Vagina (tissue), 2 donors: ENCODE measurements at regions not wholly inside any gene's neighbourhood (a gene's known extent, or its start where the extent isn't known, plus 50 kb on each side); places are given as distances from the start of the nearest gene placed in this dataset.

ENCODE experiments used
- DNase-seq, 2 donors: peaks; one replicate each; pipeline ENCODE4 v3.0.0-alpha.2; 2017; ENCODE audit errors: extremely low spot score in 2 of 2
- H3K27ac ChIP-seq: fragments of 200-600 bp; sonication (generic); one replicate; pipeline ENCODE4 v1.5.1; 2019
- H3K27me3 ChIP-seq: fragments of 200-600 bp; sonication (generic); one replicate; pipeline ENCODE4 v1.5.1; 2019
- H3K36me3 ChIP-seq, 2 donors: fragments of 200-600 bp; sonication (generic); one replicate each; pipeline ENCODE4 v1.5.1; 2017 to 2019
- H3K4me1 ChIP-seq: fragments of 200-600 bp; sonication (generic); one replicate; pipeline ENCODE4 v1.5.1; 2019
- H3K4me3 ChIP-seq, 2 donors: fragments of 200-600 bp; sonication (generic); 1 replicate in 1 of 2; 2 replicates in 1 of 2; pipeline ENCODE4 v1.5.1; 2016 to 2019
- H3K9me3 ChIP-seq: fragments of 200-600 bp; sonication (generic); one replicate; pipeline ENCODE4 v1.5.1; 2019
- POLR2A ChIP-seq, 2 donors: fragments of 450-650 bp; IDR thresholded peaks; one replicate each; pipeline ENCODE4 v1.6.1; 2017; ENCODE audit warnings: antibody characterized with exemption in 2 of 2, mild to moderate bottlenecking in 2 of 2, moderate library complexity in 2 of 2
- POLR2AphosphoS5 ChIP-seq, 2 donors: sonication (generic); formaldehyde crosslinking; IDR thresholded peaks; one replicate each; pipeline ENCODE4 v1.9.0; 2017; ENCODE audit warnings: antibody characterized with exemption in 2 of 2, mild to moderate bottlenecking in 2 of 2, low read depth in 1 of 2; ENCODE audit not compliant: insufficient read depth in 1 of 2
- intact Hi-C: fragments of 100-400 bp; cut with DNase I; formaldehyde crosslinking; loops from one replicate; pipeline ENCODE4 v1.15.1; 2023
- TF ChIP-seq, protein P1 (sequence below), 3 experiments: fragments of 450-650 bp in 2 of 3; fragments of 200-600 bp in 1 of 3; sonication (generic) in 1 of 3; IDR thresholded peaks; one replicate each; pipeline ENCODE4 v1.5.1; 2017 to 2019; ENCODE audit warnings: antibody characterized with exemption in 3 of 3, mild to moderate bottlenecking in 2 of 3, moderate library complexity in 2 of 3

DNA sequence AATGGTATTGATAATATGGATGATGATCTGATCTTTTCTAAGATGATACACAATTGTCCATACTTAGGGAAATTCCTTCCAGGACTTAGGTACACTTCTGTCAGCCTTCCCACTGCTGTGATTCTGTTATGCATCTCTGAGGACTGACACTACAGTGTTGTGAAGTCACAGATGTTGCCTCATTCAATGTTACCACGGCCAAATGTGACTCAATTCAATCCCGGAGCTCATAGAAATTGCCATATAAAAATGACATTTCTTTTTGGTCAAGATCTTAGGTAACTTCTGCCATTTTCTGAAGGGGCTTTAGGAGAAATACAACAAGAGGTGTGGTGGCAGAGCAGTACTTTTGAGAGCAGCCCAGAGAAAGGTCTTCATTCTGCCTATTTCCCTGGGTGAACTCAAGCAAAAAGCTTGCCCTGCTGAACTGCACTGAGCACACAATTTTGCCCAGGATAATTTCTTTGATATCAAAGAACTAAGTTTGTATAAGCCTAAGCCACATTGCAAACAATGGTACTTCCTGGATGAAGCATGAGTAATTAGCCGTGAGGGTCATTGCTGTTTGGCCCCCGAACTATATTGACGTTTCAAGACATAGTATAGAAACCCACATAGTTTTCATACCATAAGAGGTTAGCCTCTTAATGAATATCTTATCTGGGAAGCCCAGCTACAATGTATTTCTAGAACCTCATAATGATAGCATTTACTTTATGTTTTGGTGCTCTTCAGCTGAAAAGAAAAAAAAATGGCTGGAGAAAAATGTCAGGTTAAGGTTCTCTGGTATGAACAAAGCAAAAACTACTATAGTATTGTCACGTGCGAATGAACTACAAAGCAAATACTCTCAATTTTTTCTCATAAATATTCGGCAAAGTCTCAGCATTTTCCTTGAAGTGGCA lies 437.4 kb downstream of the MEIS1 start:
- Histone ChIP-seq H3K27me3 (no peaks in the 10 kb centered on the region), H3K9me3 (no peaks in the 10 kb centered on the region), H3K4me1 (peaks cover 13% of the 10 kb centered on the region), H3K27ac (no peak overlapping the region), H3K36me3 (no peaks in the 10 kb centered on the region), H3K4me3 (no peak overlapping the region)
- no peak for DNase-seq
- no peak for TF ChIP-seq POLR2A (IDR thresholded peaks at IDR 0.05)
- TF ChIP-seq POLR2AphosphoS5 (IDR thresholded peaks at IDR 0.05; ENCODE audit: insufficient read depth in 1 of 2, low read depth in 1 of 2), result no peak
- TF ChIP-seq, protein P1, sequence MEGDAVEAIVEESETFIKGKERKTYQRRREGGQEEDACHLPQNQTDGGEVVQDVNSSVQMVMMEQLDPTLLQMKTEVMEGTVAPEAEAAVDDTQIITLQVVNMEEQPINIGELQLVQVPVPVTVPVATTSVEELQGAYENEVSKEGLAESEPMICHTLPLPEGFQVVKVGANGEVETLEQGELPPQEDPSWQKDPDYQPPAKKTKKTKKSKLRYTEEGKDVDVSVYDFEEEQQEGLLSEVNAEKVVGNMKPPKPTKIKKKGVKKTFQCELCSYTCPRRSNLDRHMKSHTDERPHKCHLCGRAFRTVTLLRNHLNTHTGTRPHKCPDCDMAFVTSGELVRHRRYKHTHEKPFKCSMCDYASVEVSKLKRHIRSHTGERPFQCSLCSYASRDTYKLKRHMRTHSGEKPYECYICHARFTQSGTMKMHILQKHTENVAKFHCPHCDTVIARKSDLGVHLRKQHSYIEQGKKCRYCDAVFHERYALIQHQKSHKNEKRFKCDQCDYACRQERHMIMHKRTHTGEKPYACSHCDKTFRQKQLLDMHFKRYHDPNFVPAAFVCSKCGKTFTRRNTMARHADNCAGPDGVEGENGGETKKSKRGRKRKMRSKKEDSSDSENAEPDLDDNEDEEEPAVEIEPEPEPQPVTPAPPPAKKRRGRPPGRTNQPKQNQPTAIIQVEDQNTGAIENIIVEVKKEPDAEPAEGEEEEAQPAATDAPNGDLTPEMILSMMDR (IDR thresholded peaks at IDR 0.05), result no peak
- intact Hi-C loops, result no loop called here

DNA sequence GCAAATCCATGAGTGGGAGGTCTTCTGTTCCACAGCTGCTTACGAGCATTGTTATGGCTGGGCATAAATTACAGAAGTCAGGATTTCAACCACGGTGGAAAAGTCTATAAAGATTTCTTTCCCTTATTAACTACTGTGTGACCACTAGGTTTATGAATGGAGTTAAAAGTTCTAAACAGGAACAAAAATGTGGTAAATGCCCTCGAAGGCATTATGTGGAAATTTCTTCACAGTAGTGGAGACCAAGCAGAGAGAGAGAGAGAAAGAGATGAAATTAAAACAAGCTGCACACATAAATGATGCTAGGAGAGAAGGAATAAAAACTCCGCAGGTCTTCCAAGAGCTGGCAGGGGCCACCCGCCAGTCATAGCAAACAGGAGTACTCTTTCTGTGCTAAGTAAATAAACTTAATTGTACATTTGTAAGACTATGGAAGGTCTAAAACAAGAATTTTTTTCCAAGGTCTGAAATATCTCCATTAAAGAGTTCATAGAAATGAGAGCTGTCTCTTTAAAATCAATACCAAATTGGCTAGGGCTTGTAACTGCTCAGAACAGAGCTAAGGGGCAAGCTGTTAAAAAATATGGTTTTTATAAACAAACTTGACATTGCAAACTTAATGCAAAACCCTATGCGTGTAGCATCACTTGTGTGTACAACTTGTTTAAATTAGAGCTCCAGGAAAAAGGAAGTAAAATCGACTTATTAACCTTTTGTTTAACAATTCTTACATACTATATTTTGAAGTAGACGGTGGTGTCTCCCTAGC lies 438.2 kb downstream of the MEIS1 start:
- Histone ChIP-seq H3K36me3 (no peaks in the 10 kb centered on the region), H3K27ac (no peak overlapping the region), H3K4me3 (no peak overlapping the region), H3K27me3 (no peaks in the 10 kb centered on the region), H3K4me1 (peaks cover 13% of the 10 kb centered on the region), H3K9me3 (no peaks in the 10 kb centered on the region)
- intact Hi-C loops, result no loop called here
- no peak for DNase-seq
- TF ChIP-seq, protein P1 (IDR thresholded peaks at IDR 0.05), result no peak
- no peak for TF ChIP-seq POLR2AphosphoS5 (IDR thresholded peaks at IDR 0.05; ENCODE audit: insufficient read depth in 1 of 2, low read depth in 1 of 2)
- no peak for TF ChIP-seq POLR2A (IDR thresholded peaks at IDR 0.05)

DNA sequence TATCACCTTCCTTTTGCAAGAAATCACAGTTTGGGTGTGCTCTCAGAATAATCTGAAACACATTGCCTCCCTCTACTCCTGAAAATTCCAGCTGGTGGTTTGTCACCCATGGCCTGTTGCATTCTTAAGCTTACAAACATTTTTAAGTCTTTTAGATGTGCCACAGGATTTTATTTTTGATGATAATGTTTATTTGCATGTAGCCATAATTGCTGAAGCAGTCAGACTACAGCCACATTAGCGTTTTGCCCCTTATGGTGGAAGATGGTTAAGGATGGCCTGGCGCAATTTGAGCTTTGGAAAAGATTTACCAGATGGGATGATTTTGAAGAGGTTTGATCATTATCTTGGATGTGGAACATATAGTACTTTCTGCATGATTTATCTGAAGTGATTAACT lies 439.5 kb downstream of the MEIS1 start:
- no peak for DNase-seq
- H3K27ac ChIP-seq, result no peak overlapping the region
- intact Hi-C loops, result no loop called here

DNA sequence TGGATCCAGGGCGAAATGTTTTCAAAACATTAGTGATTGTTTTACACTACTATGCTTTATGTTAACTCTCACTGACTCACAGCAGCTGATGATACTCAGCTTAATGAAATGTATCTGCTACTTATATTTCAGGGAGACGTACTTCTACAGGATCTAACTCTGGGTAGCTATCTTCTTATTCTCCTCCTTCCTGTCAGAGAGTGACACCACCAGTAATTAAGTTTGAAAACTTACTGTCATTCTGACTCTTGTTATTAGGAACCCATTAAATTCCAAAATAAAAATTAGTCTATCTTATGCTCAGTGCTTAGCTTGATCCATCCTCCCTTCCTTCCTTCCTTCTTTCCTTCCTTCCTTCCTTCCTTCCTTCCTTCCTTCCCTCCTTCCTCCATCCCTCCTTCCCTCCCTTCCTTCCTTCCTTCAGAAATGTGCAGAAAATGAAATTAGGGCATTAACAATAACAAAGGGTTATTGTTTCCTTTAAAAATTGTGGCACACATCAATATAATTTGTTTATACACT lies 441.1 kb downstream of the MEIS1 start:
- no peaks in the 10 kb centered on the region for H3K36me3 ChIP-seq
- intact Hi-C loops, result no loop called here
- H3K27ac ChIP-seq, result no peak overlapping the region
- H3K4me1 ChIP-seq, result peaks cover 13% of the 10 kb centered on the region
- TF ChIP-seq, protein P1 (IDR thresholded peaks at IDR 0.05), result no peak
- TF ChIP-seq POLR2AphosphoS5 (IDR thresholded peaks at IDR 0.05; ENCODE audit: insufficient read depth in 1 of 2, low read depth in 1 of 2) (no peak), POLR2A (IDR thresholded peaks at IDR 0.05) (no peak)
- no peaks in the 10 kb centered on the region for H3K9me3 ChIP-seq
- no peak for DNase-seq
- no peak overlapping the region for H3K4me3 ChIP-seq
- H3K27me3 ChIP-seq, result no peaks in the 10 kb centered on the region

More for the DNA sequence above, 439.5 kb downstream of the MEIS1 start:
- H3K4me3 ChIP-seq, result no peak overlapping the region
- TF ChIP-seq POLR2AphosphoS5 (IDR thresholded peaks at IDR 0.05; ENCODE audit: insufficient read depth in 1 of 2, low read depth in 1 of 2) (no peak), POLR2A (IDR thresholded peaks at IDR 0.05) (no peak)
- TF ChIP-seq, protein P1 (IDR thresholded peaks at IDR 0.05), result no peak
- H3K4me1 ChIP-seq, result peaks cover 13% of the 10 kb centered on the region
- H3K36me3 ChIP-seq, result no peaks in the 10 kb centered on the region
- H3K9me3 ChIP-seq, result no peaks in the 10 kb centered on the region
- H3K27me3 ChIP-seq, result no peaks in the 10 kb centered on the region
